H9 (cell line): ENCODE measurements at regions not wholly inside any gene's neighbourhood (a gene's known extent, or its start where the extent isn't known, plus 50 kb on each side); places are given as distances from the start of the nearest gene placed in this dataset.

ENCODE experiments used
- DNase-seq: peaks from one replicate; pipeline ENCODE4 v3.0.0-alpha.2; 2017
- H2AFZ ChIP-seq: one replicate; pipeline ENCODE4 v1.6.1; 2013; ENCODE audit warnings: mild to moderate bottlenecking, low read length, control low read depth, moderate library complexity
- H2AK5ac ChIP-seq: 2 replicates; pipeline ENCODE4 v1.6.1; 2013; ENCODE audit warnings: low read length, control low read depth, mixed read lengths; ENCODE audit not compliant: insufficient read length
- H2BK120ac ChIP-seq: one replicate; pipeline ENCODE4 v1.6.1; 2013; ENCODE audit warnings: low read depth, mild to moderate bottlenecking, low read length, control low read depth, inconsistent platforms; ENCODE audit not compliant: poor library complexity, severe bottlenecking
- H2BK12ac ChIP-seq: 2 replicates; pipeline ENCODE4 v1.6.1; 2013; ENCODE audit warnings: low read length, control low read depth, mixed read lengths, low read depth; ENCODE audit not compliant: insufficient read length
- H2BK15ac ChIP-seq: 2 replicates; pipeline ENCODE4 v1.6.1; 2013; ENCODE audit warnings: low read depth, low read length, control low read depth
- H2BK20ac ChIP-seq: one replicate; pipeline ENCODE4 v1.6.1; 2013; ENCODE audit warnings: low read depth, mild to moderate bottlenecking, low read length, control low read depth, inconsistent platforms; ENCODE audit not compliant: poor library complexity, severe bottlenecking
- H2BK5ac ChIP-seq: 2 replicates; pipeline ENCODE4 v1.6.1; 2013; ENCODE audit warnings: low read length, control low read depth, mixed read lengths; ENCODE audit not compliant: insufficient read length
- H3K14ac ChIP-seq: 2 replicates; pipeline ENCODE4 v1.6.1; 2013; ENCODE audit warnings: low read length, control low read depth; ENCODE audit not compliant: insufficient read depth
- H3K18ac ChIP-seq: 2 replicates; pipeline ENCODE4 v1.6.1; 2013; ENCODE audit warnings: low read depth, mild to moderate bottlenecking, mixed read lengths, low read length, control low read depth; ENCODE audit not compliant: insufficient read length
- H3K23ac ChIP-seq: 2 replicates; pipeline ENCODE4 v1.6.1; 2013; ENCODE audit warnings: low read length, control low read depth, mixed read lengths, low read depth; ENCODE audit not compliant: insufficient read length
- H3K23me2 ChIP-seq: 2 replicates; pipeline ENCODE4 v1.6.1; 2013; ENCODE audit warnings: low read depth, mild to moderate bottlenecking, mixed read lengths, low read length, control low read depth; ENCODE audit not compliant: insufficient read length, poor library complexity, severe bottlenecking
- H3K27ac ChIP-seq: 2 replicates; pipeline ENCODE4 v1.5.1; 2013; ENCODE audit warnings: low read length, control low read depth, mixed read lengths, low read depth; ENCODE audit not compliant: insufficient read length
- H3K27me3 ChIP-seq: 2 replicates; pipeline ENCODE4 v1.6.1; 2013; ENCODE audit warnings: low read length, control low read depth, inconsistent platforms; ENCODE audit not compliant: insufficient read depth
- H3K4ac ChIP-seq: 2 replicates; pipeline ENCODE4 v1.6.1; 2013; ENCODE audit warnings: low read depth, mild to moderate bottlenecking, control low read depth, inconsistent platforms, low read length, moderate library complexity
- H3K4me1 ChIP-seq: 2 replicates; pipeline ENCODE4 v1.6.1; 2013; ENCODE audit warnings: low read length, control low read depth, inconsistent platforms; ENCODE audit not compliant: insufficient read depth
- H3K4me2 ChIP-seq: 2 replicates; pipeline ENCODE4 v1.6.1; 2013; ENCODE audit warnings: low read length, control low read depth, mixed read lengths; ENCODE audit not compliant: insufficient read length, insufficient read depth
- H3K56ac ChIP-seq: 2 replicates; pipeline ENCODE4 v1.6.1; 2013; ENCODE audit warnings: low read depth, mild to moderate bottlenecking, mixed read lengths, low read length, control low read depth; ENCODE audit not compliant: insufficient read length
- H3K79me1 ChIP-seq: 2 replicates; pipeline ENCODE4 v1.6.1; 2013; ENCODE audit warnings: low read depth, mild to moderate bottlenecking, moderate library complexity, low read length, control low read depth, inconsistent platforms; ENCODE audit not compliant: insufficient read depth, poor library complexity, severe bottlenecking
- H3K79me2 ChIP-seq: 2 replicates; pipeline ENCODE4 v1.6.1; 2013; ENCODE audit warnings: low read length, control low read depth, inconsistent platforms; ENCODE audit not compliant: insufficient read depth
- H3K9ac ChIP-seq: 2 replicates; pipeline ENCODE4 v1.6.1; 2013; ENCODE audit warnings: low read length, control low read depth, mixed read lengths; ENCODE audit not compliant: insufficient read length; ENCODE audit errors: extremely low read depth
- H3K9me3 ChIP-seq: one replicate; pipeline ENCODE4 v1.6.1; 2013; ENCODE audit warnings: low read depth, low read length, inconsistent platforms; ENCODE audit not compliant: control insufficient read depth
- H3T11ph ChIP-seq: one replicate; pipeline ENCODE4 v1.6.1; 2013; ENCODE audit warnings: mild to moderate bottlenecking, low read length, control low read depth, inconsistent platforms
- H4K20me1 ChIP-seq: one replicate; pipeline ENCODE4 v1.6.1; 2013; ENCODE audit not compliant: control insufficient read depth, insufficient read length, insufficient read depth
- H4K5ac ChIP-seq: 2 replicates; pipeline ENCODE4 v1.6.1; 2013; ENCODE audit warnings: low read depth, mild to moderate bottlenecking, mixed read lengths, low read length, control low read depth; ENCODE audit not compliant: insufficient read length
- H4K8ac ChIP-seq: replicated peaks from 2 replicates; pipeline ENCODE4 v1.6.1; 2013; ENCODE audit warnings: low read length, control low read depth, mixed read lengths, low read depth; ENCODE audit not compliant: insufficient read length
- H4K91ac ChIP-seq: 2 replicates; pipeline ENCODE4 v1.6.1; 2013; ENCODE audit warnings: low read depth, mild to moderate bottlenecking, moderate library complexity, mixed read lengths, low read length, control low read depth; ENCODE audit not compliant: insufficient read length
- H3K27ac Mint-ChIP-seq, 3 experiments: 2 replicates in 2 of 3; 3 replicates in 1 of 3; pipeline ENCODE4 v1.8.0; 2020 to 2021; ENCODE audit warnings: mixed read lengths in 3 of 3, mild to moderate bottlenecking in 1 of 3, moderate library complexity in 1 of 3
- H3K27me3 Mint-ChIP-seq: 2 replicates; pipeline ENCODE4 v1.8.0; 2021; ENCODE audit warnings: low read depth, mild to moderate bottlenecking, moderate library complexity, mixed read lengths
- H3K36me3 Mint-ChIP-seq, 3 experiments: 2 replicates in 2 of 3; 3 replicates in 1 of 3; pipeline ENCODE4 v1.8.0; 2020 to 2021; ENCODE audit warnings: low read depth in 3 of 3, mixed read lengths in 3 of 3; ENCODE audit not compliant: insufficient read depth in 1 of 3
- H3K4me1 Mint-ChIP-seq, 2 experiments: 2 replicates each; pipeline ENCODE4 v1.8.0; 2020; ENCODE audit warnings: mixed read lengths in 2 of 2
- H3K4me3 Mint-ChIP-seq, 2 experiments: 2 replicates in 1 of 2; 3 replicates in 1 of 2; pipeline ENCODE4 v1.8.0; 2020 to 2021; ENCODE audit warnings: mild to moderate bottlenecking in 2 of 2, mixed read lengths in 2 of 2, moderate library complexity in 1 of 2
- H3K9me3 Mint-ChIP-seq, 2 experiments: 2 replicates in 1 of 2; 3 replicates in 1 of 2; pipeline ENCODE4 v1.8.0; 2020; ENCODE audit warnings: mild to moderate bottlenecking in 2 of 2, mixed read lengths in 2 of 2, moderate library complexity in 1 of 2
- CTCF ChIP-seq: fragments of 200-600 bp; sonication (generic); conservative IDR thresholded peaks from 3 replicates; pipeline ENCODE4 v1.8.0; 2021; ENCODE audit warnings: antibody characterized with exemption, mild to moderate bottlenecking
- WGBS: extraction: QIAGEN DNeasy Blood & Tissue Kit; methylation state at CpG from one replicate; pipeline ENCODE4 v1.1.7; 2013; ENCODE audit warnings: missing lambda C conversion rate, low lambda C conversion rate, mixed read lengths; ENCODE audit not compliant: insufficient read length; ENCODE audit errors: extremely low coverage; 5-methylcytosine and 5-hydroxymethylcytosine counted together

- WGBS, result no CpG with 5 or more reads among the region's 2 CpGs
Observed at GRCh38 chr5:98365126-98365525, 408.3 kb upstream of the RGMB start.

More at GRCh38 chr5:98365126-98365525, 408.3 kb upstream of the RGMB start:
- Histone ChIP-seq H2BK12ac (no peak overlapping the region), H3K27me3 (no peaks in the 10 kb centered on the region), H3K27ac (no peak overlapping the region), H3K18ac (no peak overlapping the region), H2BK5ac (no peak overlapping the region), H4K20me1 (no peaks in the 10 kb centered on the region), H2BK15ac (no peak overlapping the region), H3K56ac (no peak overlapping the region), H2AFZ (no peak overlapping the region), H2BK20ac (no peak overlapping the region), H3K4me2 (no peak overlapping the region), H3K14ac (no peak overlapping the region), H3K9ac (no peak overlapping the region), H2BK120ac (no peak overlapping the region), H4K5ac (no peak overlapping the region), H3K4me1 (no peaks in the 10 kb centered on the region), H3K9me3 (no peaks in the 10 kb centered on the region), H3K23ac (no peak overlapping the region), H3K4ac (no peak overlapping the region), H3T11ph (no peak overlapping the region), H4K8ac (no peak overlapping the region), H4K91ac (no peak overlapping the region), H3K79me1 (no peaks in the 10 kb centered on the region), H3K23me2 (no peaks in the 10 kb centered on the region), H3K79me2 (no peaks in the 10 kb centered on the region), H2AK5ac (no peak overlapping the region)
- H3K4me3 Mint-ChIP-seq, result no peak overlapping the region
- DNase-seq, result no peak
- no peaks in the 10 kb centered on the region for H3K27me3 Mint-ChIP-seq
- TF ChIP-seq CTCF, result no peak
- H3K27ac Mint-ChIP-seq, result no peak overlapping the region
- peaks cover 0 to 5% of the 10 kb centered on the region in 2 experiments; a peak in 1 of 4 replicates for H3K4me1 Mint-ChIP-seq
- H3K9me3 Mint-ChIP-seq, result peaks cover 5% of the 10 kb centered on the region in 2 experiments; a peak in 3 of 5 replicates
- peaks cover 0 to 3% (median 3%) of the 10 kb centered on the region in 3 experiments; a peak in 4 of 7 replicates for H3K36me3 Mint-ChIP-seq
